ENCODE measurements at regions not wholly inside any gene's neighbourhood (a gene's known extent, or its start where the extent isn't known, plus 50 kb on each side); places are given as distances from the start of the nearest gene placed in this dataset.

DNA sequence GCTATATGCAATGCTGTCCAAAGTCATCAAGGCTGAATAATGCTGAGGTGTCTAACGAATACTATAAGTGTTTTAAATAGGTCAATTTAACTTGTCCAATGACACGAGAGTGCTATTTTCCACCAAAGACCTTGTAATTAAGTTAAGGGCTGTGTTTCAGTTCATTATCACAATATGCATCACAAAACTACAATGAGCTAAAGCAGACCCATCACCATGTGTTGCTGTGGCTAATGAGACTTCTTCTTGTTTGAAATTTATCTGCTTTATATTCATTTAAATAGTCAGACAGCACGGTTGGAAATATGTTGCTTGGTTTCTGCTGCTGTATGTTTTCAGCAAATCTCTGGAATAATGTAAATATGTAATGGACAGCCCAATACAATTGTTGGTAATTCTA is 292.5 kb upstream of the VSTM2A start:
- TF ChIP-seq, protein P1, sequence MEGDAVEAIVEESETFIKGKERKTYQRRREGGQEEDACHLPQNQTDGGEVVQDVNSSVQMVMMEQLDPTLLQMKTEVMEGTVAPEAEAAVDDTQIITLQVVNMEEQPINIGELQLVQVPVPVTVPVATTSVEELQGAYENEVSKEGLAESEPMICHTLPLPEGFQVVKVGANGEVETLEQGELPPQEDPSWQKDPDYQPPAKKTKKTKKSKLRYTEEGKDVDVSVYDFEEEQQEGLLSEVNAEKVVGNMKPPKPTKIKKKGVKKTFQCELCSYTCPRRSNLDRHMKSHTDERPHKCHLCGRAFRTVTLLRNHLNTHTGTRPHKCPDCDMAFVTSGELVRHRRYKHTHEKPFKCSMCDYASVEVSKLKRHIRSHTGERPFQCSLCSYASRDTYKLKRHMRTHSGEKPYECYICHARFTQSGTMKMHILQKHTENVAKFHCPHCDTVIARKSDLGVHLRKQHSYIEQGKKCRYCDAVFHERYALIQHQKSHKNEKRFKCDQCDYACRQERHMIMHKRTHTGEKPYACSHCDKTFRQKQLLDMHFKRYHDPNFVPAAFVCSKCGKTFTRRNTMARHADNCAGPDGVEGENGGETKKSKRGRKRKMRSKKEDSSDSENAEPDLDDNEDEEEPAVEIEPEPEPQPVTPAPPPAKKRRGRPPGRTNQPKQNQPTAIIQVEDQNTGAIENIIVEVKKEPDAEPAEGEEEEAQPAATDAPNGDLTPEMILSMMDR (IDR thresholded peaks at IDR 0.05): no peak
- TF ChIP-seq POLR2AphosphoS5 (IDR thresholded peaks at IDR 0.05) (no peak), POLR2A (IDR thresholded peaks at IDR 0.05) (no peak)

All from prostate gland (tissue), 2 donors.